GM21619 (cell line): ENCODE measurements at regions not wholly inside any gene's neighbourhood (a gene's known extent, or its start where the extent isn't known, plus 50 kb on each side); places are given as distances from the start of the nearest gene placed in this dataset.

Source experiments
- ATAC-seq: cut with Tn5 transposase; IDR thresholded peaks from one replicate; pipeline ENCODE4 v1.9.1; 2021; ENCODE audit not compliant: unreplicated experiment

DNA sequence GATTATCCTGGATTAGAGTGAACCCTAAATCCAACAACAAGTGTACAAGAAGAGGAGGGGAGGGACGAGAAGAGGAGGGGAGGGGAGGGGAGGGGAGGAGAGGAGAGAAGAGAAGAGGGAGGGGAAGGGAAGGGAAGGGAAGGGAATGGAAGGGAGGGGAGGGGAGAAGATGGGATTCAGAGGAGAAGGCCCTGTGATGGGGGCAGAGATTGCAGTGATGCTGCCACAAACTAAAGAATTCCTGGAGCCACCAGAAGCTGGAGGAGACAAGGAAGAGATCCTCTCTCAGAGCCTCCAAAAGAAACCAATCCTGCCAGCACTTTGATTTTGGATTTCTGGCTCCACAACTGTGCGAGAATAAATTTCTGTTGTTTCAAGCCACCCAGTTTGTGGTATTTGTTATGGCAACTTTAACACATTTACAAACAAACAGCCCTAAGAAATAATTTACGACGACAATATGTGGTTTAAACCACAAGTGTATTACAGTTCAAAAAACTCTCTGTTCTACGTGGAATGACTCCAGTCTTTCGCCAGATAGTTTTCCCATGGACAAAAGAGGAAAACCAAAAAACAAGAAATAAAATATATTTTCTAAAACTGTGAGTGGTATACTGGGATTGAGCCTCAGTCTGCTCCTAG lies 235.4 kb downstream of the HDGFL1 start:
- no peak for ATAC-seq

DNA sequence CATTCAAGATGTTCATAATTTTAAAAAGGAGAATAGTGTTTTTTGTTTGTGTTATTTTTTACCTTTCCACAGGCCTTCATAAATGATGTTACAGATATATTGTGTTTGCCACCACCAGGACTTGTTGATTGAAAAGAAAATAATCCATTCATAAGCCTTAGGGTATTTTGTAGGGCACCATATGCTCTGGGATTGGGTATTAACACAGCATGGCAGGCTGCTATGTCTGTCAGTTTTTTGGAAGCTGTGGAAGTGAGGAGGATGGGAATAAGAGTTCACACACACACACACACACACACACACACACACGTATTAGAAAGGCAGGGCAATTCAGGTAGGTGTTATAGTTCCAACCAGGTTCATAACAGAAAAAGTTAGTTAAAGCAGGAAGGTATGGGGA lies 237.9 kb downstream of the HDGFL1 start:
- no peak for ATAC-seq

DNA sequence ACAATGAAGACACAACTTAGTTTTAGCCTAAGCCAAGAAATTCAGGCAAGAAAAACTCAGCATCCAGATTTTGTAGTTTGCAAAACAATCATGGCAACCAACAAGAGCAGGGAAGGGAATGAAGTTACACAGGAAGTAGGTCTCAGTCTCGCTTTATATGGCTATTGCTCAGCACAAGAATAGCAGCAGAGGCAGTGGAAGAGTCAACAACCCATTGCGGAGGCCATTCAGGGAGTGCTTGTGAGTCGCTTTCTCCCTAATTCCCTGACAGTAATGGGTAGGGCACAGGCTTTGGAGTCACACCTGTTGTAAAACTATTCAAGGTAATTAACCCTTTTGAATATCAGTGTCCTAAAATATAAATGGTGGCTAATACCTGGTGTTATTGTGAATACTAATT lies 238.5 kb downstream of the HDGFL1 start:
- no peak for ATAC-seq

DNA sequence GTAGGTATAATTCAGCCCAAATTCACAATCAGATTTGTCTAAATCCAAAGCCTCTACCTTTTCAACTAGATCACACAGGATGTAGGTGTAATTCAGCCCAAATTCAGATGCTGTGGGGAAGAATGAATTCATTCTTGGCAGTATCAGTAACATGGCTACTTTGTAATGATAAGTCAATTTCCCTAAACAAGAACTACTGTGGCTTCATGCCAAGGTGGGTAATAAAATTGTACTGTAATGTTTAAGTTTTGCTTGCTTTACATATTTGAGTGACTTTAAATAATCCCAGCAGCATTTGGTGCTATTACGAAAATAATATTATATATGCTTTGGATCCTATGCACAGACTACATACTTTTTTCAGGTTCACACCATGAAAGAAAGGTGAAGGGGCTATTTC lies 239.1 kb downstream of the HDGFL1 start:
- ATAC-seq = no peak

DNA sequence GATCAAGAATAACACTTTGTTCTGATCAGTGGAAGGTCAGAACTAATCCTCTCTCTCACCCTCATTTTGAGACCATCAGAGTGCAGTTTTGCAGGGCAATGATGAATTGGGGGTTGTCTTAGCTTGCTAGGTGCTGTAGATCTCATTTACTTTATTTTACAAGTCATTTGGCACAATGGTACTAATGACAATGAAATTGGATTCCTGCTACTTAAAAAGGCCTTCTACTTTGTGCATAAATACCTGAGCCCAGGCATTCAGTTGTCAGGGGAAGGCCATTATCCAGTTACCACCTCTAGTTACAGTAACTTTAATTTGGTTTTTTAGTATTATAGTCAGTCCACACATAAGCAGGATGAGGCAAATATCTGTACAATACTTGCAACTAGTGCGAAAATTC lies 240.0 kb downstream of the HDGFL1 start:
- ATAC-seq = no peak

DNA sequence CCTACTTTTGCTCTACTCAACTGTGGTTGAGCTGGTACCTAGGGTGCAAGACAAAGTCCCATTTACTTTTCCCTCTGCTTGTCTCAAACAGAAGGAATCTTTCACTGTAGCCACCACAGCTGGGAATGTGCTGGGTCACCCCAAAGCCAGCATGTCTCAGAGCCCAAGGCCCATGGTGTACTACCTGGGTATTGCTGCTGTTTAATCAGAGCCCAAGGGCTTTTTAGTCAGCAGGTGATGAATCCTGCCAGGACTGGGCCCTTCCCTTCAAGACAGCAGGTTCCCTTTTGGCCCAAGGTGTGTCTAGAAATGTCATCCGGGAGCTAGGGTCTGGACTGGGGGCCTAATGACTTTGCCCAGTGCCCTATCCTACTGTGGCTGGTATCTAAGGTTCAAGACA lies 249.8 kb downstream of the HDGFL1 start:
- no peak for ATAC-seq

DNA sequence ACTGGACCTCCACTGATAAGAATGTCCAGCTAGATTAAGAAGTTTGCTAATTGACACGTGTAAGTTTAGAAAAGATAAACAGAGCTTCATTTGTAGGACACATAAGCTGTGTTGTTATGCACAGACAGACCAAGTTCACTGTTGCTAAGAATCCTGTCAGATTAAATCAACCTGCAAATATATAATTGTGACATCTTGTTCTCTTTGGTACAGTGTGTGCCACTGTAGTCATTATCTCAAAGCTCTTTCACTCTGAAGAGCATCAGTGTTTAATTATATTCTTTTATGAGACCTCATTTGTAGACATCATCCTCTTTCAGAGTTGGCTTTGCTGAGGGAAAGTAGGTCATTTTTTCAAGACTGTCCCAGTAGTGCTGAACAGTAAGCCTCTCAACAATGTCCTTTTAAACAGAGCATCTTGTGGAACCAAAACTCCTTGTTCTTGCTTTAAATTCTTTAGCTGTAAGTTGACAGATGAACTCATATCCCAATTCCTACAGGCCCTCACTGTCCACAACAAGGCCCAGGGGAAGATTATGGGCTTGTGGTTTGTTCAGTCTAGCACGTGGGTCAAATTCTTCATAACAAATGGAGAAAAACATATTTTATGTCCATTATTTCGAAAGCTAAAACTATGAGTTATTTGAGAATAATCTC lies 252.4 kb downstream of the HDGFL1 start:
- no peak for ATAC-seq

DNA sequence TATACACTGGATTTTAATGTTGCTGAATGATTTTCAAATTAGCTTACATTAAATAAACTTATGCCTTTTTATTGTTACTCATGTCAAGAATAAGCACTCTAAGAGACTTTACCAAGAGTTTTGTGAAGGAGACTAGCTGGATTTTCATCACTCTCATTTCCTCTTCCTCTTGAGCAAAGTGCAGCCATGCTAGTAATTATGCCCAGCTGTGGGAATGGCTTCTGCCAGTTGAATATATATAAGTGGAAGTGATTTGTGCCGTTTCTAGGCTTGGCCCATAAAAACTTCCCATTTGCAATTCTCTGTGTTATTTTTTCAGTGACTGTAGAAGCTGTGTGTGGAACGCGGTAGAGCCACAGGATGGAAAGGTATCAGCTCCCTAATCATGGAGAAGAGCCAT lies 255.8 kb downstream of the HDGFL1 start:
- ATAC-seq = no peak

DNA sequence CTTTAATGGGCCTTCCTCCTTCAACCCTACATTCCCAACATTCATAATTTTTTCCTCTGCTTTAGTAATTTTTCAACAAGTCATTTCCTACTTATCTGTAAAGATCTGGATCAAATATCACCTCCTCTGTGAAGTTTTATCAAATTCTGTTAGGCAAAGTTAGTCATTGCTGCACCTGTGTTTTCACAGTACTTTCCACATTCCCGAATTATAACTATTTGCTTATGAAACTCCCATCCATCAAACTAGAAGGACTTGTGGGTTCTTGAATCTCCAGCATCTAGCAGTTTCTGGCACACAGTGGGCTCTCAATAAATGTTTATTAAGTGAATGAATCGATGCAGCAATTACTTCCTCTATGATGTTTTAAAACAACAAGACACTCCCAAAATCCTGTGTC lies 257.6 kb downstream of the HDGFL1 start:
- ATAC-seq = no peak

DNA sequence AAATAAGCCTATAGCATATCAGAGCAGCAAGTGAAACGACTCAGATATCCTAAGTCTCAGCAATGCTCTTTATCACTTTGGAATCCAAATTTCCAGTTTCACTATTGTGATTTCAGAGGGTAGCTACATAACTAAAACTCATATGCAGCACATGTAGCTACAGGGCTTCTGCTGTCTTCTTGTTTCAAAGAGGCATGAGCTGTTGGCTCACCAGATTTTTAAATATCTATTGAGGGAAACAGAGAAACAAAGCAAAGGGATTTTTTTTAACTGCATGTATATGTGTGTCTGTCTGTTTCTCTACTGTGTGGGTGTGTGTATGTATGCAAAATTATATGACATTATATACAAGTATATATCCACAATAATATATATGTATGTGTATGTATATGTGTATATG lies 258.4 kb downstream of the HDGFL1 start:
- no peak for ATAC-seq

DNA sequence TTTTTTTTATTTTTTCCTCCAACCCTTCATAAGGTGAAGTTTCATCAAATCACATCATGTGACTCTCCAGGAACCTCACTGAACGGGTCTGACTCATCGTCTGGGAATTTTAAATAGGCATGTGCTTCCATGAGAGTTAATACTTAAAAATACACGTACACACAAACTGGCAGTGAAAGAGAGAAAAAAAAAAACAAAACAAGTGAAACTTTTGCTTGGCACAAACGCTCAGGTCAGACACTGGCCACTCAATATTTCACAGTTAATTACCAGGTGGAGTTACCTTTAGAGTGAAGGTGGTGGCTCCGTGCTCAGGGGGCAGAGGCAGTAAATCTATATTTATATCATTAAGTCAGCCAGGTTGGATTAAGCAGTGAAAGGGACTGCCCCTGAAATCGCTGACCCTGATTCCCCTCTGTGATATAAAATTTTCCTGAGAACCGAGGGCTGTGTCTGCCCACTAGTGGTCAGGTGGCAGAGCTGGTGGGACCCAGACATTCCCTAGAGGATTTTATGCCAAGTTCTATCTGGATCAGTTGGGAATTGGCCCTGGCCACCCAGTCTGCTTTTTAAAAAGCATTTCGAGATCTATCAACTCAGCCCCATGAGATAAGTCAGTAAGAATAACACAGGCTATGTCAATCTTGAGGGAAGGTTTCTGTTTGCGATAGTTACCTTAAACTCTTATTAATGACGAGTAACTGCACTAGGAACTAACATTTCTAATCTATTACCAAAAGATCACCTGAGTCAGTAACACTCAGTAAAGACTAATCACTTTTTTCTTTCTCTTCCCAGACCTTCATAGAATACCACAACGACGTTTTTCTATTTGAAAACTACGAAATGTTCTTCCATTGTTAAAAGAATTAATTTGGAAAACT lies 259.1 kb downstream of the HDGFL1 start:
- ATAC-seq = no peak

DNA sequence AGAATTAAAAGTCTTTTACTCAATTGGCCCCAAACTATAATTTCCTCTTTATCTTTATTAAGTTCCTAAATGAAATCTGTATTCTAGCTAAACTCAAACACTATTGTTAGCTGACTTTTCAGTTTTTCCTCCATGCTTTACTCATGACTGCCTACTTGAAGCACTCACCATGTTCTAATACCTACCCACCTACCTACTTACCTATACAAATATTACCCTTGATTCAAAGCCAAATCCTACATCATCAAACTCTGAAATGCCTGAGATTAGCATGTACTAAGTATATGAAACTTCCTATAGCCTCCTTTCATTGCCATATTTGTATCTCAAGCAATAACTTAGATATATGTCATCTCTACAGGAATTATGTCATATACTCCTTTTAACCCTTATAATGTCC lies 259.7 kb downstream of the HDGFL1 start:
- no peak for ATAC-seq

DNA sequence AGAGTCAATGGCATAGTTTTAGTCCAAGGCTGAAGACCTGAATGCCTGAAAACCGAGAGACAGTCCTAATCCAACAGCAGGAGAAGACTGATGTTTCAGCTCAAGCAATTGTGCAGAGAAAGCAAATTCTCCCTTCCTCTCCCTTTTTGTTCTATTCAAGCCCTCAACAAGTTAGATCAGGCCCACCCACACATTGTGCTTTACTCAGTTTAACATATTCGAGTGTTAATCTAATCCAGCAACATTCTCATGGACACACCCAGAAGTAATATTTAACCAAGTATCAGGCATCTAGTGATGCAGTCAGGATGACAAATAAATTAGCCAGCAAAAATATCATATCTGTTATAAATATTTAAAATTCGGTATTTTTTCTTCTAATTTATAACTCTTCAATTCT lies 261.1 kb downstream of the HDGFL1 start:
- no peak for ATAC-seq

DNA sequence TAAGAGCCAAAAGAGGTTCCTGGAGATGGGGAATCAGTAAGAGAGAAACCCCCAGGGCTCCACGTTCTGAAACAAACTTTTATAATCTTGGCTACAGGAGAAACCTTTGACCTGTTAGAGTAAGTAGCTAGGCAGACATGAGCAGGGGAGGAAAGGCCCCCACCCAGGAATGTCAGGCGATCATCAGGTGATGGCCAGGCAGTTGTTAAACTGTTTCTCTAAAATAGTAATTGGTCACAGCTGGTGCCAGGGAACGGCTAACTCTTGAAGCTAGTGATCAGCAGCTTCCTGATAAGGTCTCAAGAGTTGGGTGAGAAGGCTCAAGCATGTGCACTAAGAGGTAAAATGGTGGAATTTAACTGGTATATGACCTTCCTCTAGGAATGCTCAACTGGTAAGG lies 263.8 kb downstream of the HDGFL1 start:
- ATAC-seq = no peak

DNA sequence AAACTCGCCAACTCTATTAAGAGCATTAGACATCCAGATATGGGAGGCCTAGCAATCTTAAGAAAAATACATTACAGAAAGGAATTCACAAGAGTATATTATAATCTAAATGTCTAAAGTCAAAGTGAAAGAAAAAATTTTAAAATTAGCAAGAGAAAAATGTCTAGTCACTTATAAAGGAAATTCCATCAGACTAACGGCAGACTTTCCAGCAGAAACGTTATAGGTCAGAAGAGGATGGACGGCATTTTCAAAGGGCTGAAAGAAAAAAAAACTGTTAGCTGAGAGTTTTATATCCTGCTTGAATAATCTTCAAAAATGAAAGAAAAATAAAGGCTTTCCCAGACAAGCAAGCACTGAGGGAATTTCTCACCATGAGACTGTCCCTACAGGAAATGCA lies 269.0 kb downstream of the HDGFL1 start:
- ATAC-seq = no peak

DNA sequence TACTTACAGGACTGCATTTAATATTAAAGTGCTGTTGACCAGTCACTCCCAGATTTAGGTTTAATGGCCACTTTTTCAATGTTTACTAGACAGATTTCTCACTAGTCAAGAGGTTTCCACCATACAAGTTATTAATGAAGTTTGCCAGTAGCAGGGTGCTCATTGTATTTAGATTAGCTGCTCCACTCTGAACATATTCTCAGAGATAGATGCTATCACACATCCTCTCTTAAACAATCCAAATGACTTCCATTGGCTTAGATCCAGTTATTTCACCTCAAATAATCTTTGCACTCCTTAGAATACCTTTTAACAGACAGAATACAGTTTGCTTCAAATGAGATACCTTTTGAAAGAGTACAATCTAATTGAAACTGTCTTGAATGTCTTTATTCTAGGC lies 276.1 kb downstream of the HDGFL1 start:
- ATAC-seq = no peak

DNA sequence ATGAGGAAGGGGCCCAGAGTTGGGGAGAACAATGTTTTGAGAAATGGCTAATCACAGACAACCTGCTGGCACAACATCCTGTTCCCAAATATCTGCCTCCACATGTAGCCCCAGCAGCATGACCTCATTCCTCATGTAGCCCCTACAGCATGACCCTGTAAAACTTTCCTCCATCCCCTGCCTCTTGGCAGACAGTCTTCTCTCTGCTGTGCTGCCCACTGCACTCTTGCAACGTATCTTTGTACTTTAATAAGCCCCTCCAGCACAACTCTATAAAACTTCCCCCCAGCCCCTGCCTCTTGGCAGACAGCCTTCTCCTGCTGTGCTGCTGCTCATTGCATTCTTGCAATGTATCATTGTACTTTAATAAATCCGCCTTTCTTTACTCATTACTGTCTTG lies 278.8 kb downstream of the HDGFL1 start:
- no peak for ATAC-seq

DNA sequence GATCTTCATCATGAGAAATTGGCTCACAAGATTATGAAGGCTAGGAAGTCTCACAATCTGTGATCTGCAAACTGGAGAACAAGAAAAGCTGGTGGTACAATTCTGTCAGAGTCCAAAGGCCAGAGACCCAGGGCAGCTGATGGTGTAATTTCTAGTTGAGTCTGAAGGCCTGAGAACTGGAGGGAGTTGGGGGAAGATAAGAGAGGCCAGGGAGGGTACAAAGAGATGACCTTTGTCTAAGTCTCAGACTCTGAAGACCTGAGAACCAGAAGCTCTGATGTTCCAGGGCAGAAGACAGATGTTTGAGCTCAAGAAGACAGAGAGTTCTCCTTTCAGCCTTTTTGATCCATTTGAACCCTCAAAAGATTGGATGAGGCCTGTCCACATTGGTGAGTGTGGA lies 280.6 kb downstream of the HDGFL1 start:
- ATAC-seq = no peak

DNA sequence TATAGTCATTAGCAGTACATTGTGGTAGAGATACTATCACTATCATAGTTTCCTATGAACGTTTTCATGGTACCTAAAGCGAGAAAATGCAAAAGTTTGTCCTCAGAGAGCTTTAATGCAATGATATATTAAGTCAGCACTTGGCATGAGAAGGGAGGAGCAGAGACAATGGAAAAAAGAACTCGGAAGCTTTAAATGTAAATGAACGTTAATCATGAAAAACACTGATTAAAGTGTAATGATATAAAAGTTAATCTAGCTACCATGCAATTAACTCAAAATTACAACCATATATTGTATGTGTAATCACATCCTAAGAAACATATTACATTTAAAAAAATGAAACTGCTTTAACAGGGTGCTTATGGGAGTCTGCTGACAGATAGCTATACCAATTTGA lies 282.7 kb downstream of the HDGFL1 start:
- no peak for ATAC-seq

DNA sequence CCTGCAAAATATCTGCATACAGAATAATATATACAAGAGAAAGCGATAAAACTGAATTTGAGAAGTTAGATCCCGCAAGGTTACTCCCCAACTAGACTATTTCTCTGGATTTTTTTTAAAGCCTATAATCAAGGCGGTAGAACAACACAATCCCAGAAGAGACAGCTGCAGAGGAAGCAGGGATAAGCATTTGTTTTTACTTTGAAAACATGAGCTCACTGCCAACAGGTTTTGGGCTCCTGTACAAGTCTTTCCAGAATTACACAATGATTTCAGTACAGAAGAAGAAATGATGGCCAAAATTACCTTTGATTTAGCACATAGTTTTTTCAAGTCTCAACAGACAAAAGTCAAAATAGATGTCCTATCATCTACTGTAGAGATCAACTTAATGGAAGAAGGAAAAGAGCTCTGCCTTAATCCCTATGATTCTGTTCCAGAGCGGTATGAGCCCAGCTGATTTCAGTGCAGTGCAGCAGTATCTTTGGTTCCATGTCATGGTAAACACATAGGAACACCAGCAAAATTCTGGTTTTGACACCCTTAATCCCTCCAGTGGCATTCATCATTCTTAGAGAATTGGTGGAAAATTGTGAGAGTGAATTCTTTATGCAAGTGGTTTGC lies 304.3 kb downstream of the HDGFL1 start:
- ATAC-seq = no peak

DNA sequence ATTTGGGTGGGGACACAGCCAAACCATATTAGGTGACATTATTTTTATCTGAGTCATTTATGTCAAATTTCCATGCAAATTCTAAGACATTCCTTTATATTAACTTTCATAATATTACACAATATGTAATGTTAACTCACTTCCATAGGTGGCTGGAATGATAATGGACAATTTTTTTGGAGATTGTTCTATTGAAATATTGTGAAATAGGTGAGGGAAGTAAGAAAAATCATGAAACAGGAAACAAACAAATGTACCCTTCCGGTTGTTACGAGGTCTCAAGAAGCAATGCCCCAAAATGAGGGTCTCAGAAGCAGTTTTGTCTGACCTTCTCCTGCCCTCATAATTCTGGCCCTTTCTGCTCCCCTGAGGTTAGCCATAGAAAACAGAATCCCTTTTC lies 306.5 kb downstream of the HDGFL1 start:
- ATAC-seq = no peak

DNA sequence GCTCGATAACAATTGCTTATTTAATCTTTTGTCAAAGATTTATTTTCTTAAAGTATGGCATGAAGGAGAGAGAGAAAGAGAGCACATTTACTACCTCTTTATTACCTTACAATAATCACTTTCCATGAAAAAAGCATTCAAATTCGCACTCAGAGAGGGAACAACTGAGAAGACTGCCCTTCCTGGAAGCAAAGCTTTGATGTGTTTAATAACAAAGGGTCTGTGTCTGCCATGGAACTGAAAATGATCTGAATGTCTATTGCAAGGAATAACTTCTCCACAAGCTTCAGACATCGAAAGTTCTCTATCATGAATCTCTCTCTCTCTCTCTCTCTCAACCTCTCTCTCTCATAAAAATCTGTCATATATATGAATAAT lies 308.9 kb downstream of the HDGFL1 start:
- no peak for ATAC-seq
